ENCODE measurements at regions not wholly inside any gene's neighbourhood (a gene's known extent, or its start where the extent isn't known, plus 50 kb on each side); places are given as distances from the start of the nearest gene placed in this dataset.

DNA sequence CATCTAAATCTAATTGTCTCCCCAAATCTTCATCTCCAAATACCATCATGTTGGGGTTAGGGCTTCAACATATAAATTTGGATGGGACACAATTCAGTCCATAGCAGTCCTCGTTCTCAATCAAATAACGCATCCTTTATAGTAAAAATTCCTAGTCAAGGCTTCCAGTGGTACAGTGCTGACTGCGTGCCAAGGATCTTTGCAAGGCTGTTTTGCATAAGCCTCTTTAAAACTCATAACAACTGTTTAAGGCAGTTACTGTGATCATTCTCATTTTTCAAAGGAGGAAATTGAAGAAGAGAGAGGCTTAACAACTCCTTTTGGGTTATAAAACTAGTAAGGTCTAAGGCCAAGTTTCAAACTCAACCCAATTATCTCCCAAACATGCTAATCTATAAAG, 666.9 kb downstream of the NYAP2 start:
- in situ Hi-C loops (cut with HindIII; ENCODE audit: low sequenced_read_pairs), result no loop called here

GRCh38 chr2:226064932-226065570, 665.5 kb downstream of the NYAP2 start:
- in situ Hi-C loops (cut with HindIII; ENCODE audit: low sequenced_read_pairs), result no loop called here

DNA sequence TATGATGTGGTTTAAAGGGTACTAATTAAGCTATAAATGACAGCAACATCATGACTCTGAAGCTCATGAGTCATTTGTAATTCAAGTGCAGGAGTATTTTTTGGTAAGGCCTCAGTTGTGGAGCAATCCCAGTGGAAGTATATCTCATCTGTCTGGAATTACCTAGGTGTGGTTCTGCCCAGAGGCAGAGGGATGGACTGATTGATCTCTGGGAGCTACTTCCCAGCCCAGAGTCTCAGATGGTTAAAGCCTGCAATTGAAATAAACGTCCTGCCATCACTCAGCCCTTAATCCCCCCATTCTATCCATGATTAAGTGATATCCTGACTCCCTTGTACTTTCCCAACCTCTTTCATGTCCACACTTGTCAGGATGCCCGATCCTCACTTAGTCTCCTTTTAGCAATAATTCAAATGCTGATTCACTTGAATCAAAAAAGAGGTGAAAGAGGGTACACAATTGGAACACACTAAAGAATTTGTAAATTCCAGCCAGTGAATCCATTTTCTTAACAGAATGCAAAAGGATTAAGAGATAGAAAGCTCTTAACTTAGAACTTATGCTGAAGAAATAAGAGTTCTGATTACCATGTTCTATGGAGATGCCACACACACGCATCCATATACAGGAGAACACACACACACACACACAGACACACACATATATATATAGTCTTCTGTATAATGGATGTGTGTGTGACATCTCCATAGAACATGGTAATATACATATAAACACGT, 664.4 kb downstream of the NYAP2 start:
- in situ Hi-C loops (cut with HindIII; ENCODE audit: low sequenced_read_pairs), result no loop called here

DNA sequence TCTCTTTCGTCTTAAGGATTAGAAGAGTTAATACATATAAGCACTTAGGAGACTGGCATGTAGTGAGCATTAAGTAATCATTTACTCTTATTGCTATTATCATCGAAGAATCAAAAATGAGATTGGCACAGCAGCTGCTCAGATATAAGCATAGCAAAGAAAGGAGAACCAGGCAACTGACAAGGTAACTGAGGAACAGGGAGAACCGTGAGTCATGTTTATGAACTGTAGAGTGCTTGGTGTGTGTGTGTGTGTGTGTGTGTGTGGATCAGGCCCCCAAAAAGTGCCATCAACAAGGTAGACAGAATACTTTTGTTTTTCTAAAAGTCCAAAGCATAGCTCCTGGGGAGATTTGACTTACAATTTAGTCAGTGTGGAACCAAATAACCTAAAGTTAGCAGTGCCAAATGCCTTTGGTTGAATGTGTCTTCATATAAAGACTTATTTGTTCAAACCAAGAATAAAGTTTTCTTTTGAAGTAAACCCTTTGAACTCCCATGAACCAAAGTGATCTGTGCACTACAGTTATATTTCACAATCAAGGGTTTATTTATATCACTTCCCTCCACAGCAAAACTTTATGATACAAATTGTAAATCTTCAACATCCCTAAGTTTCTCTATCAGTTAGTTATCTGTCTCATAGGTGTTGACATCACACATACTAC, 660.6 kb downstream of the NYAP2 start:
- in situ Hi-C loops (cut with HindIII; ENCODE audit: low sequenced_read_pairs), result no loop called here

DNA sequence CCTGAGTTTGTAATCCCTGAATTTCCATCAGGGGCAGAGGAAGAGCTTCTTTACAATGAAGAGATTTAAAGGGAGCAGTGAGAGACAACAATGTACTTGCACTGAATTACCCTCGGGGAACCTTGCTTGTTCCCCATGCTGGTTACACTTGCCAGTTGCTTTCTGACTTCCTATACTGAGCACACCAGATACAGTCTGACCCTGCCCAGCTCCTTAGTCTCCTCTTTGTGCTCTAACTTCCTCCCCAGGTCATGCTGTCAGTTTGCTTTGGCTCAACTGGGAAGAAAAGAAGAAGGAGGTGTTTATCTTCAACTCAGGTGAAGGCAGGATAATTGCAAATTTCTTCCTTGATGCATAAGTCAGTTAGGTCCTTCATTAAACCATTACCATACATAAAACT, 658.4 kb downstream of the NYAP2 start:
- in situ Hi-C loops (cut with HindIII; ENCODE audit: low sequenced_read_pairs), result no loop called here

GRCh38 chr2:226057365-226057764, 657.9 kb downstream of the NYAP2 start:
- in situ Hi-C loops (cut with HindIII; ENCODE audit: low sequenced_read_pairs), result no loop called here

- in situ Hi-C loops (cut with HindIII; ENCODE audit: low sequenced_read_pairs), result no loop called here
Observed at GRCh38 chr2:226052772-226053416, 653.4 kb downstream of the NYAP2 start.

GRCh38 chr2:226050822-226051221, 651.3 kb downstream of the NYAP2 start:
- in situ Hi-C loops (cut with HindIII; ENCODE audit: low sequenced_read_pairs), result no loop called here

DNA sequence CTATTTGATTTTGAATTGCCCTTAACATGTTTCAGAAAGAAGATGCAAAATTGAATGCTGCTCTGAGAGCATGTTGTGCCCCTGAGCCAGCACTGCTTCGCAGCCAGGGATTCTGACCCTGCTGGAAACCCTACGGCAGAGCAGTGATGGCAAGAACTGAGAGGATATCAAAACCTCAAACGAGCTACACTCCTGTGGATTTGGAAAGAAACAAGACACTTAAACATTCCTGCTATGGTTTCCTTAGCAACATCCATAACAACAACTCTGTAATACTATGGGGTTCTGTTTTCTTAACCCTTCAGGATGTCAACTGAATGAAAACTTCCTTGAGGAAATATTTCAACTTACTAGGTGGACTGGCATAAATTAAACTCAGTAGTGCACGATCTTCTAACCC, 649.1 kb downstream of the NYAP2 start:
- in situ Hi-C loops (cut with HindIII; ENCODE audit: low sequenced_read_pairs), result no loop called here

DNA sequence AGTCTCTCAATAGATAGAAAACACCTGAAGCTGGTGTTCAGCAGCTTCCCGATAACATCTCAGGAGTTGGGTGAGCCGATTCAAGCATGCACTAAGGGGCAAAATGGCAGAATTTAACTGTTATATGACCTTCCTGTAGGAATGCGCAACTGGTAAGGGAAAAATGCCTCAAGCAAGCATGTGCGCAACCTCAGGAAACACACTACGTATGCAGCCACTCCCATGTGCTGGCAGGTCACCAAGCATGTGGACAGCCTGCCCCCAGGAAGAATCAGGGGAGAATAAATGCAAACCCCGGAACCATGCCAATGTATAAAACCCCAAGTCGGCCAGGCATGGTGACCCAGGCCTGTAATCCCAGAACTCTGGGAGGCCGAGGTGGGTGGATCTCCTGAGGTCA, 645.6 kb downstream of the NYAP2 start:
- in situ Hi-C loops (cut with HindIII; ENCODE audit: low sequenced_read_pairs), result no loop called here

GRCh38 chr2:226040344-226040900, 640.9 kb downstream of the NYAP2 start:
- in situ Hi-C loops (cut with HindIII; ENCODE audit: low sequenced_read_pairs), result no loop called here

- in situ Hi-C loops (cut with HindIII; ENCODE audit: low sequenced_read_pairs), result no loop called here
Observed at GRCh38 chr2:226037526-226037925, 638.0 kb downstream of the NYAP2 start.

DNA sequence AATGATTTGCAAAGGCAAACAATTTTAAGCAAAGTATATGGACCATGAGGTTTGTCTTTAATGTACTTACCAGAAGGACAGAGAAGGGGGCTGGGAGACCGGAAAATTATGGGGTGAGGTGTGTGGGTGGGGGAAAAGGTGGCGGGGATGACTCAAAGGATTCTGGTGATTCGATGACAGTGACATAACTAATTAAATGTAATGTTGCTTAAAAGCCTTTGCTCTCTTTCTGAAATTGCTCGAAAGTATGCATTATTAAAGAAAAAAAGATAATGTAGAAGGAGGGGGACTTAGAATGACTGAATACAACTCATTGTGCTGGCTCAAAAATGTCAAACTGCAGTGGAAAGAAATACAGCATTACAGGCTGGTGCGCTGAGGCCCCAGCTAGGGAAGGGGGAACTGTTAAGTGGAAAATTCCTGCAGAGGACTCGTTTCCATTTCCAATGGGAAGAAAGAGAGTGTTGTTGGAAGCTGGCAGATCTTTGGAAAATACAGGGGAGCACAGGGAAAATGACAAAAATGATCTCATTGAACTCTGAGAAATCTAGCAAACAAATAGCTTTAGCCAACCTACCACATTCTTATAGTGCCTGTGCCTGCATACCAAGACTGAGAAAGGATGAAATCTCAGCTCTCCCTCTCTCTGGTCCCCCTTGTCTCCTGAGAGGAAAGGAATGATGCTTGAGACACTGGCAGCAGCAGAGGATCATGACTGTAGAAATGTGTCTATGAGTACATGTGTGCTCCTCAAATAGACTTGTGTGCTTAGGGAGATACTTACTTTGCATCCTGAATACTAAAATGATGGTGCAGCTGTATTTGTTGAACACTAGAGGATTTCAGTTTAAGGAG, 632.4 kb downstream of the NYAP2 start:
- in situ Hi-C loops (cut with HindIII; ENCODE audit: low sequenced_read_pairs), result no loop called here

DNA sequence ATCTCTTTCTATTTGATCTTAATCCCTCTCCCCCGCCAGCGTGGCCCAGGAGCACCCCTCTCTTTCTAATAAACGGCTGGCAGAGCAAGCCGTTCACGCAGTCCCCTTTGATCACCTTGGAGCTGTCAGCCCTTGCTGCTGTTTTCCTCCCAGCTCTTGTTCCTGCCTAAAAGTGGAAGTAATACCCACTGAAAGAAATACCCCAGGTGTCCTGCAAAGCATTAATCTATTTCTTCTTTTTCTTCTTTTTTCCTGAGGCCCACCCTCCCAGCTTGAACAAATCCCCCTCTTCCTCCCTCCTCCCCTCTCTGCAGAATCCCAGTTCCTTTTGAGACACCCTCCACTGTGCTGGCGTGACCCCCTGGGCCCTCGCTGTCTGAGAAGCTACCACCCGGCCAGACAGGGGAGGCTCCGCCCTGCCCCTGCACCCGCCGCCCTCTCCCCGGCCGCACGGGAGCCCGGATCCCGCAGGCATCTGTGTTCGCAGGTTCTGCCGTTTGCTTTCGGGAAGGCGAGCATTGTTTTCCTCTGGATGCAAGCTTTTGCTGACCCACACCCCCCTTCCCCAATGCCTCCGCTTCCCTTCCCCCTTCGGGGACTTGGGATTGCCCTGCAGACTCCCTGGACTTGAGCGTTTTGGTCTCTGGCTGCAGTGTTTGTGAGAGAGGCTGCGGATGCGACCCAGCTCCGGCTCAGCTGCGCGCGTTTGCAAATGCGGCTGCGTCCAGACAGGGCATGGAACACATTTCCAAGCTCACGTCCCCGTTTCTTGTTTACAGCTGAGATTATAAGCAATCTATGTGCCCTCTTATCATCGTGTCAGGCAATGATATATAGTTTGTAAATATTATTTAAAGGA, 631.5 kb downstream of the NYAP2 start:
- in situ Hi-C loops (cut with HindIII; ENCODE audit: low sequenced_read_pairs), result no loop called here

DNA sequence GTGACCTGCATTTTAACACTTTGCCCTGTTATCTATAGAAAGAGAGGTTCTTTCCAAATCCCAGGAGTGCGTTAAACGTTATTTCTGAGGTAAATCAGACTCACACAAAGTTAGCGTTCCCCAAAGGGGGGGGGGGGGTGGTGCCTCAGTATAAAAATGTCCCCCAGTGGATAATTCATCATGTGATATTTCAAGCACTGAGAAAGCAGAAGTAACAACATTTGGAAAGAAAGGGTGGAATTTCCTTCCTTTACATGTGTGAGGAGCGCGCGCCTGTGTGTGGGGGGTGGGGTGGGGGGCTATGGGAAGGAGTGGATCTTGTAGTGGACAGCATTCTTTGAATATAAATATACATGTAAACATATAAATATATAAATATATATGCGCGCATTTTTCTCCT, 630.9 kb downstream of the NYAP2 start:
- in situ Hi-C loops (cut with HindIII; ENCODE audit: low sequenced_read_pairs), result no loop called here

GRCh38 chr2:226023946-226024345, 624.4 kb downstream of the NYAP2 start:
- in situ Hi-C loops (cut with HindIII; ENCODE audit: low sequenced_read_pairs), result no loop called here

DNA sequence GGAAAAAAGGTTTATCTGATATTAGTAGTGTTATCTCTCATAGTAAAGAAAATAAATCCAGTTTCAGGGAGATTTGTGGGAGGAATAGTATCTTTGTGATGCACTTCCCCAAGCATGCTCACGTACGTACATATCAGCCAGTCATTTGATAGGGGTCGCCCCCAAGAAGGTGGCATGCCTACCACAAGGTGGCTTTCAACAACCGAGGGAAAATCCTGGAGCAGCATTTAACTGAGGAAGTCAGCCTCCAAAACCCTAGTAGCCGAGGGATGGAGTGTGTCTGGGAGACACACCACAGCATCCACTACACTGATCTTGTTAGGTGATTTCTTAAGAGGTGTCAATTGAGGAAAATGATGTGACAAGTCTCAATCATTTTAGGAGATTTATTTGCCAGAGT, 623.9 kb downstream of the NYAP2 start:
- in situ Hi-C loops (cut with HindIII; ENCODE audit: low sequenced_read_pairs), result no loop called here

DNA sequence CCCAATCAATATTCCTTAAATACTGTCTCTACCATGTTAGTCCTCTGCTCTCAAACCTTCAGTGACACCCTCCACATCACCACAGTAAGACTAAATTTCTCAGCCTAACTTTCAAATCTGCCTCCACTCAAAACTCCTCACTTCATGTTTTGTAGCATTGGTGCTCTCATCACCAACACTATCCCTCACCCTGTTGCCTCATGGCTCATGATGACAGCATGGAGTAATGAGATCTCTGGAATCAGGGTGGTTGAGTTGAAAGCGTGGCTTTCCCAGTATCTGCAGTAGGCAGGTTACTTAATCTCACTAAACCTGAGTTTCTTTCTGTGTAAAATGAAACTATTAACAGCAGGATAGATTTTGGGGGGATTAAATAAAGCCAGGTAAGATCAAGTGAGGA, 621.4 kb downstream of the NYAP2 start:
- in situ Hi-C loops (cut with HindIII; ENCODE audit: low sequenced_read_pairs), result no loop called here

DNA sequence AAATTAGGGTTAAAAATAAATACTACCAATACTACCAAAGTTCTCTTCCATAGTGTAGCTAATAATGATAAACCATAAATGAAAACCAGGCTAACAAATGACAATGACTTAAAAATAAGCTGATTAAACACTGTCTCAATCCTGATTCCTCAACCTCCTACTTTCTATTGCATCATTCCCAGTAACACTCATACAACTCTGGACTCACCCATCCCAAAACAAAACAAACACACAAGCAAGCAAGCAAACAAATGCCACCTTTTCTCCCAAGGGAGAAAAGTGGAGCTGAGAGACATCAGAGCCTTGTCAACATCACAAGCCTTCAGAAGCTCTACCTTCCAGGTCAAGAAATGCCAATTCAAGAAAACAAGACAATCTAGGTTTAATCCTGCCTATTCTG, 620.7 kb downstream of the NYAP2 start:
- in situ Hi-C loops (cut with HindIII; ENCODE audit: low sequenced_read_pairs), result no loop called here

GRCh38 chr2:226018641-226019040, 619.1 kb downstream of the NYAP2 start:
- in situ Hi-C loops (cut with HindIII; ENCODE audit: low sequenced_read_pairs), result no loop called here

Measured in endothelial cell of hepatic sinusoid (primary cell).